ENCODE measurements at regions not wholly inside any gene's neighbourhood (a gene's known extent, or its start where the extent isn't known, plus 50 kb on each side); places are given as distances from the start of the nearest gene placed in this dataset.

GRCh38 chr3:90039994-90040393 lies 932.6 kb downstream of the EPHA3 start:
- no peak for DNase-seq (ENCODE audit: extremely low read depth, low read depth)
- H3K4me3 ChIP-seq (replicated peaks; ENCODE audit: low read depth, low read length): no peak overlapping the region
- TF ChIP-seq CTCF (IDR thresholded peaks at IDR 0.05; ENCODE audit: low read depth, low read length, missing control alignments): no peak

- no peak overlapping the region for H3K4me3 ChIP-seq (replicated peaks; ENCODE audit: low read depth, low read length)
- no peak for DNase-seq (ENCODE audit: extremely low read depth, low read depth)
- no peak for TF ChIP-seq CTCF (IDR thresholded peaks at IDR 0.05; ENCODE audit: low read depth, low read length, missing control alignments)
Observed at GRCh38 chr3:90040554-90040953, 933.1 kb downstream of the EPHA3 start.

GRCh38 chr3:90041995-90042394 lies 934.6 kb downstream of the EPHA3 start:
- no peak for TF ChIP-seq CTCF (IDR thresholded peaks at IDR 0.05; ENCODE audit: low read depth, low read length, missing control alignments)
- no peak overlapping the region for H3K4me3 ChIP-seq (replicated peaks; ENCODE audit: low read depth, low read length)
- no peak for DNase-seq (ENCODE audit: extremely low read depth, low read depth)

GRCh38 chr3:90043287-90043686 lies 935.9 kb downstream of the EPHA3 start:
- no peak for DNase-seq (ENCODE audit: extremely low read depth, low read depth)
- TF ChIP-seq CTCF (IDR thresholded peaks at IDR 0.05; ENCODE audit: low read depth, low read length, missing control alignments): no peak
- H3K4me3 ChIP-seq (replicated peaks; ENCODE audit: low read depth, low read length): no peak overlapping the region

- no peak overlapping the region for H3K4me3 ChIP-seq (replicated peaks; ENCODE audit: low read depth, low read length)
- no peak for DNase-seq (ENCODE audit: extremely low read depth, low read depth)
- TF ChIP-seq CTCF (IDR thresholded peaks at IDR 0.05; ENCODE audit: low read depth, low read length, missing control alignments): no peak
Observed at GRCh38 chr3:90044084-90044816, 936.8 kb downstream of the EPHA3 start.

- no peak for TF ChIP-seq CTCF (IDR thresholded peaks at IDR 0.05; ENCODE audit: low read depth, low read length, missing control alignments)
Observed at GRCh38 chr3:90052425-90052950, 945.1 kb downstream of the EPHA3 start.

More at GRCh38 chr3:90052425-90052950, 945.1 kb downstream of the EPHA3 start:
- DNase-seq (ENCODE audit: extremely low read depth, low read depth): no peak
- no peak overlapping the region for H3K4me3 ChIP-seq (replicated peaks; ENCODE audit: low read depth, low read length)
